GM12878 (cell line): ENCODE measurements at regions not wholly inside any gene's neighbourhood (a gene's known extent, or its start where the extent isn't known, plus 50 kb on each side); places are given as distances from the start of the nearest gene placed in this dataset.

Source experiments
- GABPA ChIP-seq: IDR thresholded peaks from 2 replicates; pipeline ENCODE4 v1.6.1; 2014; ENCODE audit warnings: antibody characterized with exemption, low read depth, mild to moderate bottlenecking, inconsistent platforms
- HDAC2 ChIP-seq: fragments of 200-600 bp; sonication (generic); IDR thresholded peaks from 2 replicates; pipeline ENCODE4 v1.6.1; 2017
- MXI1 ChIP-seq: fragments of 150-350 bp; IDR thresholded peaks from 2 replicates; pipeline ENCODE4 v1.6.1; 2011; ENCODE audit warnings: low read depth, mild to moderate bottlenecking, inconsistent platforms, low read length, improper control_type of control experiment
- POLR2A ChIP-seq: IDR thresholded peaks from 2 replicates; pipeline ENCODE4 v1.6.1; 2011; ENCODE audit warnings: low read depth, mild to moderate bottlenecking, low read length
- RB1 ChIP-seq: fragments of 450-650 bp; formaldehyde crosslinking; IDR thresholded peaks from 2 replicates; pipeline ENCODE4 v1.6.1; 2017; ENCODE audit warnings: mild to moderate bottlenecking, borderline replicate concordance
- ZNF384 ChIP-seq: IDR thresholded peaks from 2 replicates; pipeline ENCODE4 v1.6.1; 2012; ENCODE audit warnings: low read depth, mild to moderate bottlenecking, low read length, improper control_type of control experiment, borderline replicate concordance

- TF ChIP-seq GABPA (no peak), POLR2A (no peak), HDAC2 (no peak), ZNF384 (no peak), MXI1 (no peak), RB1 (no peak)
Measured at GRCh38 chr14:41393512-41393911, 213.2 kb upstream of the LRFN5 start.
